ELR (cell line): ENCODE measurements at regions not wholly inside any gene's neighbourhood (a gene's known extent, or its start where the extent isn't known, plus 50 kb on each side); places are given as distances from the start of the nearest gene placed in this dataset.
A peak's percentile ranks its signal among the peaks of the same experiment; 100 is the strongest.

ENCODE experiments used
- DNase-seq: peaks from one replicate; pipeline ENCODE4 v3.0.0-alpha.2; 2015; ENCODE audit warnings: low read depth

GRCh38 chr16:55380485-55380884 lies 56.5 kb downstream of the IRX6 start:
- DNase-seq = no peak

- DNase-seq = no peak
Observed at GRCh38 chr16:55384288-55385247, 60.6 kb downstream of the IRX6 start.

- DNase-seq = no peak
Observed at GRCh38 chr16:55385359-55385758, 61.4 kb downstream of the IRX6 start.

GRCh38 chr16:55386534-55387296 lies 62.7 kb downstream of the IRX6 start:
- DNase-seq = no peak

- DNase-seq = no peak
Observed at GRCh38 chr16:55388131-55388862, 64.3 kb downstream of the IRX6 start.

- DNase-seq = no peak
Observed at GRCh38 chr16:55389426-55390073, 65.5 kb downstream of the IRX6 start.

- DNase-seq = no peak
Observed at GRCh38 chr16:55390630-55391237, 66.7 kb downstream of the IRX6 start.

GRCh38 chr16:55391760-55392375 lies 67.9 kb downstream of the IRX6 start:
- DNase-seq = no peak

- DNase-seq = peak; percentile 42
Observed at GRCh38 chr16:55392701-55393100, 68.7 kb downstream of the IRX6 start.

GRCh38 chr16:55393991-55394390 lies 70.0 kb downstream of the IRX6 start:
- DNase-seq = no peak

GRCh38 chr16:55398762-55399161 lies 74.8 kb downstream of the IRX6 start:
- no peak for DNase-seq

- no peak for DNase-seq
Observed at GRCh38 chr16:55399911-55400310, 75.9 kb downstream of the IRX6 start.

- no peak for DNase-seq
Observed at GRCh38 chr16:55401046-55401445, 77.0 kb downstream of the IRX6 start.

GRCh38 chr16:55403464-55403863 lies 75.5 kb upstream of the MMP2 start:
- no peak for DNase-seq

GRCh38 chr16:55406651-55407050 lies 72.3 kb upstream of the MMP2 start:
- no peak for DNase-seq

GRCh38 chr16:55408661-55409060 lies 70.3 kb upstream of the MMP2 start:
- DNase-seq = no peak

GRCh38 chr16:55411231-55411630 lies 67.8 kb upstream of the MMP2 start:
- DNase-seq = peak; percentile 1

- peak; percentile 2 for DNase-seq
Observed at GRCh38 chr16:55418586-55418985, 60.4 kb upstream of the MMP2 start.

- no peak for DNase-seq
Observed at GRCh38 chr16:55421226-55421625, 57.8 kb upstream of the MMP2 start.

GRCh38 chr16:55426865-55427484 lies 52.0 kb upstream of the MMP2 start:
- DNase-seq = no peak
